GM12864 (cell line): ENCODE measurements at regions not wholly inside any gene's neighbourhood (a gene's known extent, or its start where the extent isn't known, plus 50 kb on each side); places are given as distances from the start of the nearest gene placed in this dataset.

ENCODE experiments used
- DNase-seq: peaks from one replicate; pipeline ENCODE4 v3.0.0-alpha.2; 2011; ENCODE audit warnings: low read depth
- H3K4me3 ChIP-seq: 2 replicates; pipeline ENCODE4 v1.5.1; 2011; ENCODE audit warnings: mild to moderate bottlenecking, low read depth, low read length, control low read depth
- TF ChIP-seq, protein P1 (sequence below): IDR thresholded peaks from 2 replicates; pipeline ENCODE4 v1.5.1; 2011; ENCODE audit warnings: low read depth, mild to moderate bottlenecking, moderate library complexity, low read length, control low read depth, inconsistent platforms; ENCODE audit errors: missing control alignments

DNA sequence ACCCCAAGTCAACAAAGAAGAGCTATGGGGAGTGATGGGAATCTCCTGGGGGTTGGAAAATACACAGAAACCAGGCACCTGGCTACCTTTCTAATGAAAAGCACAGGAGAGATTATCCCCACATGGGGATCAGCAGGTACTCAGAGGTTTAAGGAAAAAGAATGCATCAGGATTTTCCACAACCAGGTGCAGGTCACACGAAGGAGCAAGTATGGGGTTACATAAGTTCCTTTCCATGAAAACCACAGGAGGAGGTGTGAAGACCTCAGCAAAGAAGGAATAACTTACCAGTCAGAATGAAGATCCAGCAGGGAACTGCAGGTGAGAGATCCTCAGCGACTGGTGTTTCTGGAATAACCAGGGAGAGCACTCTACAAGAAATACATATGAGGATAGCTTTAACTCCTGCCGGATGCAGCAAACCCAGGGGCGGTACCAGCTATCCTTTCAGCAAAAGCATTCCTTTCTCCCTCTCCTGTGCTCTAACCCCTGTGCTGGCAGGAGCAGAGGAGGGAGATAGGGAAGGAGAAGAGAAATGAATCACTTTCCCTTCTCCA lies 116.7 kb upstream of the TMEM106B start:
- H3K4me3 ChIP-seq = no peak overlapping the region
- DNase-seq = no peak
- TF ChIP-seq, protein P1, sequence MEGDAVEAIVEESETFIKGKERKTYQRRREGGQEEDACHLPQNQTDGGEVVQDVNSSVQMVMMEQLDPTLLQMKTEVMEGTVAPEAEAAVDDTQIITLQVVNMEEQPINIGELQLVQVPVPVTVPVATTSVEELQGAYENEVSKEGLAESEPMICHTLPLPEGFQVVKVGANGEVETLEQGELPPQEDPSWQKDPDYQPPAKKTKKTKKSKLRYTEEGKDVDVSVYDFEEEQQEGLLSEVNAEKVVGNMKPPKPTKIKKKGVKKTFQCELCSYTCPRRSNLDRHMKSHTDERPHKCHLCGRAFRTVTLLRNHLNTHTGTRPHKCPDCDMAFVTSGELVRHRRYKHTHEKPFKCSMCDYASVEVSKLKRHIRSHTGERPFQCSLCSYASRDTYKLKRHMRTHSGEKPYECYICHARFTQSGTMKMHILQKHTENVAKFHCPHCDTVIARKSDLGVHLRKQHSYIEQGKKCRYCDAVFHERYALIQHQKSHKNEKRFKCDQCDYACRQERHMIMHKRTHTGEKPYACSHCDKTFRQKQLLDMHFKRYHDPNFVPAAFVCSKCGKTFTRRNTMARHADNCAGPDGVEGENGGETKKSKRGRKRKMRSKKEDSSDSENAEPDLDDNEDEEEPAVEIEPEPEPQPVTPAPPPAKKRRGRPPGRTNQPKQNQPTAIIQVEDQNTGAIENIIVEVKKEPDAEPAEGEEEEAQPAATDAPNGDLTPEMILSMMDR = no peak

DNA sequence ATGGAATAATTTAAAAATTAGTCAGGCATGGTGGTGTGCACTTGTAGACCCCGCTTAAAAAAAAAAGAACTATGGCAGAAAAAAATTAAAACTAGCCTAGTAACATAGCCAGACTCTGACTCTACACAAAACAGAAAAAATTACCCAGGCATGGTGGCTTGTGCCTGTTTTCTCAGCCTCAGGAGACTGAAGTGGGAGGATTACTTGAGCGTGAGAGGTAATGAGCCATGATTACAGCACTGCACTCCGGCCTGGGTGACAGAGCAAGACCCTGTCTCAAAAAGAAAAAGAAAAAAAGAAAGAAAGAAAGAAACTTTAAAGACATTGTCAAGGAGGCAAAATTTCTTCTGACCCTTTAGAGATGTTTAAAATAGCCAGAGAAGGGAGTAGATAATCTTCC lies 109.0 kb upstream of the TMEM106B start:
- TF ChIP-seq, protein P1 = no peak
- no peak overlapping the region for H3K4me3 ChIP-seq
- DNase-seq = no peak

DNA sequence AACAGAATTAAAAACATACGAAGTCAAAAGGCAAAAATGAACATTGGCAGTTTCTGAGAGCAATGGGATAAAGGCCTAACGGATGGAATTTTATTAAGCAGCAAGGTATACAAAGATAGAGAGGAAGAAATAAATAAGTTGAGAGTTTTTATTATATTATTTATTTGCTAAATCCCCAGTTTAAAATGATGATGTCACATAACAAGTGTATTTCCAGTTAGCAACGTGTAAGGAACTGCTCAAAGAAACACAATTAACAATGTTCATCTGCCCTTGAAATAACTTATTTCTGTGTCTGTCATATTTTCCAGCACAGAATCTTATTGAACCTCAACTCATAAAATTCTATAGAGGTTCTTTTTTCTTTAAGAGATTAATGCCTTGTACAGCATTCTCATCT lies 108.6 kb upstream of the TMEM106B start:
- TF ChIP-seq, protein P1 = no peak

DNA sequence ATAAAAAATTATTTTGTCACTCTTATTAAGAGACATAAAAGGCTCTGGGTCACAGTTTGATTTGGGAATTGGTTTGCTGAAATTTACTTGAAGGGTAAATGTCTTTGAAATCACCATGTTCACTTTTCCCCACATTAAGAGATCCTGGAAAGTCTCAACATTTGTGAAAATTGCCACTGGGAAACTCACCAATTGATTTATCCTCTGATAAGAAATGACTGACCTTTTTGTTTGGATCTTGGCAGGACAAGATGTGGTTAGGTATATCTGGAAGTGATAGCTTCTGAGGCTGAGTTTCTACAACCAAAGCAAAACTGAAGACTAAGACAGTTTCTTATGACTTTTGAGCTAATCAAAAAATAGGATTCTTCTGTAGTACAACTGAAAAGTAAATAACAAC lies 107.1 kb upstream of the TMEM106B start:
- TF ChIP-seq, protein P1 = no peak
- no peak overlapping the region for H3K4me3 ChIP-seq
- DNase-seq = no peak

More for the DNA sequence above, 108.6 kb upstream of the TMEM106B start:
- no peak overlapping the region for H3K4me3 ChIP-seq
- DNase-seq = no peak

DNA sequence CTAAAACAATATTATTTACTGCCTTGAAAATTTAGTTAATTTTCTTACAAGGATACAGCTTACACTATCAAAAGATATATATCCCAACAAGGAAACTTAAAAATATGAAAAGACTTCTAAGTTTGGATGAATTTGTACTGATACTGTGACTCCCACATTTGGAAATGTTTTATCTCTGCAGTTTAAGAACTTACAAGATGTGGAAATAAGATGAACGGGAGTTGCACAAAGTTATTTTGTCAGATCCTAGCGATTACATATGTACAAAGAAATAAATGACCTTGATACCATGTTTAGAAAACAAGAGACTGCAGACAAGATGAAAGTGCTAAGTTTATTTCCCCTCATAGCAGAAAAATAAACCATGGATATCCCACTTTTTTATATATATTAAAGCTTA lies 103.7 kb upstream of the TMEM106B start:
- no peak overlapping the region for H3K4me3 ChIP-seq
- TF ChIP-seq, protein P1 = no peak
- DNase-seq = no peak

DNA sequence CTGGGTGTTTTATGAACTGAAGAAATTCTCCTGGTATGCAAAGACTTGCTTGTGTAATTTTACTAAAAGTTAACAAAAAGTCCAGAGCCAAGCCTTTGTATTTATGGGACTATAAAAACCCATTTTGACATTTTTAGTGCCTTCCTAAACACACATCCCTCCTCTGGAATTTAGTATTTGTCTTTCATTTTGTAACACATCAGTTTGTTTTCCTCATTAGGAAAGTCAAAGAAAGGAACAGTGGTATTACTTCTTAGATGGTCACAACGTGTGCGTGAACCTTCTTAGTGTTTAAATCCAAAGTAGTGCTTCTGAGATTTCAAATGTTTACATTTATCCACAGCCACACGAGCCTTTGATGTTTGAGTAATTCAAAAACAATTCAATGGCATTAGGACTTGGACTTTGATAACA lies 103.2 kb upstream of the TMEM106B start:
- DNase-seq = no peak
- H3K4me3 ChIP-seq = no peak overlapping the region
- TF ChIP-seq, protein P1 = no peak

DNA sequence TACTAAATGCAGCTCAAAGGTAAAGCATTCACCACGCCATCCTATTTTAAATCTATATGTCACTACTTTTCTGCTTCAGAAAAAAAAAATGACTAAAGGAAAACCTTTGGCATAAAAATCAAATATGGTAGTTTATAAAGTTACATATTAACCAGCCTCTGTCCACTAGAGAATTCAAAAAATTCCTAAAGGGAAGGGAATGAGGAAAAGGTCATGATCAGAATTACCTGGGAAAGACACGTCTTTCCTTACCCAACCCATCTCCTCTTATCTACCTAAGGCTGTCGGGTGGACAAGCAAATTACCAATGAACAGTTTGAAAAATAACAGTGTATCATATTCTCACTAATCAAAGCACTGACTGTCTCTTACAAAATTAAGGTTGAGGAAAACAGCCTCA lies 100.7 kb upstream of the TMEM106B start:
- H3K4me3 ChIP-seq = no peak overlapping the region
- no peak for DNase-seq
- TF ChIP-seq, protein P1 = no peak
